ENCODE measurements at regions not wholly inside any gene's neighbourhood (a gene's known extent, or its start where the extent isn't known, plus 50 kb on each side); places are given as distances from the start of the nearest gene placed in this dataset.

GRCh38 chr5:152864991-152865390, 459.9 kb upstream of the NMUR2 start:
- Histone ChIP-seq H3K9me3 (ENCODE audit: control insufficient read depth, insufficient read depth, low read length) (peaks cover 8% of the 10 kb centered on the region), H3K27me3 (ENCODE audit: control insufficient read depth, insufficient read depth, low read length) (no peaks in the 10 kb centered on the region), H3K4me3 (ENCODE audit: low read depth, low read length) (no peak overlapping the region), H3K27ac (ENCODE audit: low read depth, low read length) (no peak overlapping the region)
- ChIA-PET POLR2A (no interaction called here), CTCF (no interaction called here)
- TF ChIP-seq CTCF (IDR thresholded peaks at IDR 0.05; ENCODE audit: low read depth, low read length), result no peak
- DNase-seq (ENCODE audit: low read depth, low spot score), result no peak

GRCh38 chr5:152869971-152870370, 464.9 kb upstream of the NMUR2 start:
- H3K4me3 ChIP-seq (ENCODE audit: low read depth, low read length), result no peak overlapping the region
- ChIA-PET CTCF (no interaction called here), POLR2A (no interaction called here)
- peaks cover 13% of the 10 kb centered on the region for H3K9me3 ChIP-seq (ENCODE audit: control insufficient read depth, insufficient read depth, low read length)
- DNase-seq (ENCODE audit: low read depth, low spot score), result no peak
- H3K27ac ChIP-seq (ENCODE audit: low read depth, low read length), result no peak overlapping the region
- no peaks in the 10 kb centered on the region for H3K27me3 ChIP-seq (ENCODE audit: control insufficient read depth, insufficient read depth, low read length)
- no peak for TF ChIP-seq CTCF (IDR thresholded peaks at IDR 0.05; ENCODE audit: low read depth, low read length)

- no peak for TF ChIP-seq CTCF (IDR thresholded peaks at IDR 0.05; ENCODE audit: low read depth, low read length)
- DNase-seq (ENCODE audit: low read depth, low spot score), result no peak
- CTCF ChIA-PET, result no interaction called here
- no peaks in the 10 kb centered on the region for H3K27me3 ChIP-seq (ENCODE audit: control insufficient read depth, insufficient read depth, low read length)
- H3K27ac ChIP-seq (ENCODE audit: low read depth, low read length), result no peak overlapping the region
- peaks cover 3% of the 10 kb centered on the region; the same call in 1 of the 2 replicates for H3K9me3 ChIP-seq (ENCODE audit: control insufficient read depth, insufficient read depth, low read length)
- H3K4me3 ChIP-seq (ENCODE audit: low read depth, low read length), result no peak overlapping the region
- POLR2A ChIA-PET, result no interaction called here
Observed at GRCh38 chr5:152882621-152883020, 477.5 kb upstream of the NMUR2 start.

GRCh38 chr5:152883066-152883775, 478.1 kb upstream of the NMUR2 start:
- no peak for TF ChIP-seq CTCF (IDR thresholded peaks at IDR 0.05; ENCODE audit: low read depth, low read length)
- no peak overlapping the region for H3K27ac ChIP-seq (ENCODE audit: low read depth, low read length)
- CTCF ChIA-PET, result no interaction called here
- H3K4me3 ChIP-seq (ENCODE audit: low read depth, low read length), result no peak overlapping the region
- POLR2A ChIA-PET, result no interaction called here
- H3K9me3 ChIP-seq (ENCODE audit: control insufficient read depth, insufficient read depth, low read length), result peaks cover 3% of the 10 kb centered on the region; the same call in 1 of the 2 replicates
- no peak for DNase-seq (ENCODE audit: low read depth, low spot score)
- H3K27me3 ChIP-seq (ENCODE audit: control insufficient read depth, insufficient read depth, low read length), result no peaks in the 10 kb centered on the region

- H3K27ac ChIP-seq (ENCODE audit: low read depth, low read length), result no peak overlapping the region
- DNase-seq (ENCODE audit: low read depth, low spot score), result no peak
- CTCF ChIA-PET, result no interaction called here
- TF ChIP-seq CTCF (IDR thresholded peaks at IDR 0.05; ENCODE audit: low read depth, low read length), result no peak
- POLR2A ChIA-PET, result no interaction called here
- H3K27me3 ChIP-seq (ENCODE audit: control insufficient read depth, insufficient read depth, low read length), result no peaks in the 10 kb centered on the region
- H3K9me3 ChIP-seq (ENCODE audit: control insufficient read depth, insufficient read depth, low read length), result peaks cover 3% of the 10 kb centered on the region; the same call in 1 of the 2 replicates
- no peak overlapping the region for H3K4me3 ChIP-seq (ENCODE audit: low read depth, low read length)
Observed at GRCh38 chr5:152884006-152884405, 478.9 kb upstream of the NMUR2 start.
